ENCODE measurements at regions not wholly inside any gene's neighbourhood (a gene's known extent, or its start where the extent isn't known, plus 50 kb on each side); places are given as distances from the start of the nearest gene placed in this dataset.
"Not testable (repeated sequence)": the region's sequence is repeated elsewhere in the genome, so short reads cannot be mapped to it uniquely, and the experiment has no call there.

DNA sequence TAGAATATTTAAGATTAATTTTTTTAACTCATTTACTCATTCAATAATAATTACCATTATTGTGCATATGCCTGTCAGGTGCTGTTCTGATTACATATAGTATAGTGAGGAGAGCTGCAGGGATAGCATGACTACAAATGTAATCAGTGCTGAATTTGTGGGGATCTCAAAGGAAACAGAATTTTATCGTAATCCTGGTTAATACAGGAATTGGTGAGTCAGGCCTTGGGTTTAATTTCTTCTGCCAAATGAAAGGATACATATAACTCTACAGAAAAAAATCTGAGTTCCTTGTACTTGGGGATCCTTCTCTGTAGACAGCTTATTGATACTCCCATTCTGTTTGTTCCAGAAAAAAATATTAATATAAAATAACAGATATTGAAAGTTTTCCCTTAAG, 297.2 kb downstream of the GJA1 start:
- H3K9ac ChIP-seq (ENCODE audit: low read depth in 1 of 2, low read length in 2 of 2), result no peak overlapping the region
- WGBS, result 30% methylated on average over 1 of the region's 1 CpG
- H3K27me3 ChIP-seq (ENCODE audit: control insufficient read depth in 4 of 4, insufficient read depth in 4 of 4, low read length in 3 of 4), result no peaks in the 10 kb centered on the region
- no peak overlapping the region for H3K4me3 ChIP-seq (ENCODE audit: low read depth in 1 of 3, low read length in 3 of 3)
- no peak overlapping the region for H3K27ac ChIP-seq (ENCODE audit: low read depth in 1 of 2, low read length in 2 of 2)
- H3K9me3 ChIP-seq (ENCODE audit: control insufficient read depth in 4 of 4, low read length in 3 of 4), result no peaks in the 10 kb centered on the region
- H3K36me3 ChIP-seq (ENCODE audit: control insufficient read depth in 4 of 4, insufficient read depth in 3 of 4, low read depth in 1 of 4, low read length in 3 of 4), result no peaks in the 10 kb centered on the region
- DNase-seq (ENCODE audit: low spot score), result no peak
- TF ChIP-seq SP1 (IDR thresholded peaks at IDR 0.05), result no peak
- no peak for TF ChIP-seq NR2F2 (IDR thresholded peaks at IDR 0.05)
- no peak for TF ChIP-seq REST (IDR thresholded peaks at IDR 0.05)
- no peak for TF ChIP-seq ZBTB33 (IDR thresholded peaks at IDR 0.05)
- TF ChIP-seq, protein P1, sequence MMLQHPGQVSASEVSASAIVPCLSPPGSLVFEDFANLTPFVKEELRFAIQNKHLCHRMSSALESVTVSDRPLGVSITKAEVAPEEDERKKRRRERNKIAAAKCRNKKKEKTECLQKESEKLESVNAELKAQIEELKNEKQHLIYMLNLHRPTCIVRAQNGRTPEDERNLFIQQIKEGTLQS (IDR thresholded peaks at IDR 0.05), result no peak
- TF ChIP-seq, protein P2, sequence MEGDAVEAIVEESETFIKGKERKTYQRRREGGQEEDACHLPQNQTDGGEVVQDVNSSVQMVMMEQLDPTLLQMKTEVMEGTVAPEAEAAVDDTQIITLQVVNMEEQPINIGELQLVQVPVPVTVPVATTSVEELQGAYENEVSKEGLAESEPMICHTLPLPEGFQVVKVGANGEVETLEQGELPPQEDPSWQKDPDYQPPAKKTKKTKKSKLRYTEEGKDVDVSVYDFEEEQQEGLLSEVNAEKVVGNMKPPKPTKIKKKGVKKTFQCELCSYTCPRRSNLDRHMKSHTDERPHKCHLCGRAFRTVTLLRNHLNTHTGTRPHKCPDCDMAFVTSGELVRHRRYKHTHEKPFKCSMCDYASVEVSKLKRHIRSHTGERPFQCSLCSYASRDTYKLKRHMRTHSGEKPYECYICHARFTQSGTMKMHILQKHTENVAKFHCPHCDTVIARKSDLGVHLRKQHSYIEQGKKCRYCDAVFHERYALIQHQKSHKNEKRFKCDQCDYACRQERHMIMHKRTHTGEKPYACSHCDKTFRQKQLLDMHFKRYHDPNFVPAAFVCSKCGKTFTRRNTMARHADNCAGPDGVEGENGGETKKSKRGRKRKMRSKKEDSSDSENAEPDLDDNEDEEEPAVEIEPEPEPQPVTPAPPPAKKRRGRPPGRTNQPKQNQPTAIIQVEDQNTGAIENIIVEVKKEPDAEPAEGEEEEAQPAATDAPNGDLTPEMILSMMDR (IDR thresholded peaks at IDR 0.05; ENCODE audit: low read depth, low read length, missing input control), result no peak
- TF ChIP-seq GABPA (IDR thresholded peaks at IDR 0.05 in 1 of 2, conservative IDR thresholded peaks at IDR 0.05 in 1 of 2), result no peak
- TF ChIP-seq HNF4A (conservative IDR thresholded peaks at IDR 0.05), result no peak
- no peaks in the 10 kb centered on the region for H3K4me1 ChIP-seq (ENCODE audit: control insufficient read depth in 4 of 4, insufficient read depth in 4 of 4, low read length in 3 of 4)

- Histone ChIP-seq H3K9me3 (ENCODE audit: control insufficient read depth in 4 of 4, low read length in 3 of 4) (no peaks in the 10 kb centered on the region), H3K27ac (ENCODE audit: low read depth in 1 of 2, low read length in 2 of 2) (no peak overlapping the region), H3K27me3 (ENCODE audit: control insufficient read depth in 4 of 4, insufficient read depth in 4 of 4, low read length in 3 of 4) (no peaks in the 10 kb centered on the region), H3K9ac (ENCODE audit: low read depth in 1 of 2, low read length in 2 of 2) (no peak overlapping the region), H3K4me3 (ENCODE audit: low read depth in 1 of 3, low read length in 3 of 3) (no peak overlapping the region), H3K4me1 (ENCODE audit: control insufficient read depth in 4 of 4, insufficient read depth in 4 of 4, low read length in 3 of 4) (no peaks in the 10 kb centered on the region), H3K36me3 (ENCODE audit: control insufficient read depth in 4 of 4, insufficient read depth in 3 of 4, low read depth in 1 of 4, low read length in 3 of 4) (no peaks in the 10 kb centered on the region)
- DNase-seq (ENCODE audit: low spot score), result no peak
- no peak for TF ChIP-seq RAD21 (IDR thresholded peaks at IDR 0.05)
Measured at GRCh38 chr6:121733234-121733633, 297.8 kb downstream of the GJA1 start.

GRCh38 chr6:121740188-121740587, 304.7 kb downstream of the GJA1 start:
- not testable (repeated sequence) for H3K27me3 ChIP-seq (ENCODE audit: control insufficient read depth in 4 of 4, insufficient read depth in 4 of 4, low read length in 3 of 4); DNase-seq (ENCODE audit: low spot score); H3K4me3 ChIP-seq (ENCODE audit: low read depth in 1 of 3, low read length in 3 of 3); H3K9ac ChIP-seq (ENCODE audit: low read depth in 1 of 2, low read length in 2 of 2); H3K9me3 ChIP-seq (ENCODE audit: control insufficient read depth in 4 of 4, low read length in 3 of 4); H3K27ac ChIP-seq (ENCODE audit: low read depth in 1 of 2, low read length in 2 of 2); H3K4me1 ChIP-seq (ENCODE audit: control insufficient read depth in 4 of 4, insufficient read depth in 4 of 4, low read length in 3 of 4); H3K36me3 ChIP-seq (ENCODE audit: control insufficient read depth in 4 of 4, insufficient read depth in 3 of 4, low read depth in 1 of 4, low read length in 3 of 4)
- 80% methylated on average over 6 of the region's 6 CpGs for WGBS

Measured in liver (tissue), 8 donors.